OCI-LY7 (cell line): ENCODE measurements at regions not wholly inside any gene's neighbourhood (a gene's known extent, or its start where the extent isn't known, plus 50 kb on each side); places are given as distances from the start of the nearest gene placed in this dataset.

Source experiments
- BruUV-seq: library from RNA; stranded (reverse); fragments of 400-500 nt; replicated peaks from 2 replicates; lab custom pipeline; 2021; lab: Mats Ljungman, UMichigan
- CTCF ChIA-PET: fragments of 300-600 bp; sonication (Branson Sonifier 250); formaldehyde crosslinking; loops from one replicate; lab custom pipeline; 2022; ENCODE audit warnings: antibody characterized with exemption; ENCODE audit not compliant: unreplicated experiment; lab: Charles Lee
- POLR2A ChIA-PET: fragments of 300-600 bp; sonication (Branson Sonifier 250); formaldehyde crosslinking; loops from one replicate; lab custom pipeline; 2022; ENCODE audit warnings: antibody characterized with exemption; lab: Charles Lee
- DNase-seq: peaks from one replicate; pipeline ENCODE4 v3.0.0-alpha.2; 2015; ENCODE audit warnings: low spot score
- H2AFZ ChIP-seq: fragments of 200-600 bp; sonication (generic), shearing (Covaris generic); 2 replicates; pipeline ENCODE4 v1.6.1; 2014; ENCODE audit warnings: mild to moderate bottlenecking, antibody characterized with exemption, low read length, moderate library complexity
- H3K27ac ChIP-seq: fragments of 200-600 bp; sonication (generic); 2 replicates; pipeline ENCODE4 v1.5.1; 2014; ENCODE audit warnings: mixed run types, low read depth, mild to moderate bottlenecking, moderate library complexity, low read length, inconsistent platforms; ENCODE audit not compliant: poor library complexity, severe bottlenecking
- H3K36me3 ChIP-seq: fragments of 200-600 bp; sonication (generic); 2 replicates; pipeline ENCODE4 v1.6.1; 2014; ENCODE audit warnings: mild to moderate bottlenecking, antibody characterized with exemption, low read length, moderate library complexity, mixed read lengths; ENCODE audit not compliant: insufficient read depth
- H3K4me1 ChIP-seq: fragments of 200-600 bp; sonication (generic); 2 replicates; pipeline ENCODE4 v1.5.1; 2014; ENCODE audit warnings: mild to moderate bottlenecking, low read length; ENCODE audit not compliant: insufficient read depth, poor library complexity, severe bottlenecking
- H3K4me2 ChIP-seq: fragments of 200-600 bp; sonication (generic); 2 replicates; pipeline ENCODE4 v1.6.1; 2014; ENCODE audit warnings: mild to moderate bottlenecking, low read length
- H3K4me3 ChIP-seq: fragments of 200-600 bp; sonication (generic); 2 replicates; pipeline ENCODE4 v1.5.1; 2014; ENCODE audit warnings: mild to moderate bottlenecking, low read depth, low read length; ENCODE audit not compliant: poor library complexity, severe bottlenecking
- H3K79me2 ChIP-seq: fragments of 200-600 bp; sonication (generic); 2 replicates; pipeline ENCODE4 v1.6.1; 2016; ENCODE audit warnings: low read depth, mild to moderate bottlenecking, low read length, moderate library complexity, mixed read lengths; ENCODE audit not compliant: insufficient read depth
- H3K9me2 ChIP-seq: fragments of 200-600 bp; sonication (generic); 2 replicates; pipeline ENCODE4 v1.6.1; 2016; ENCODE audit warnings: mild to moderate bottlenecking, low read length, mixed read lengths; ENCODE audit not compliant: insufficient read depth
- H3K9me3 ChIP-seq: fragments of 200-600 bp; sonication (generic); 2 replicates; pipeline ENCODE4 v1.6.1; 2014; ENCODE audit warnings: mild to moderate bottlenecking, mixed run types, low read length, mixed read lengths
- H4K20me1 ChIP-seq: fragments of 200-600 bp; sonication (generic); 2 replicates; pipeline ENCODE4 v1.6.1; 2014; ENCODE audit warnings: mild to moderate bottlenecking, antibody characterized with exemption, low read length, moderate library complexity, mixed read lengths; ENCODE audit not compliant: insufficient read depth
- EZH2phosphoT487 ChIP-seq: fragments of 200-600 bp; sonication (generic); IDR thresholded peaks from 2 replicates; pipeline ENCODE4 v1.6.1; 2018; ENCODE audit warnings: low read depth, borderline replicate concordance, mild to moderate bottlenecking, mixed run types, antibody characterized with exemption, low read length, moderate library complexity, mixed read lengths
- intact Hi-C: fragments of 100-400 bp; cut with micrococcal nuclease; formaldehyde crosslinking; loops from one replicate; pipeline ENCODE4 v1.10.0; 2022; ENCODE audit not compliant: unreplicated experiment
- TF ChIP-seq, protein P1 (sequence below): fragments of 200-600 bp; sonication (generic); conservative IDR thresholded peaks from 2 replicates; pipeline ENCODE4 v1.5.1; 2014; ENCODE audit warnings: mild to moderate bottlenecking, antibody characterized with exemption, low read length, moderate library complexity, mixed read lengths

DNA sequence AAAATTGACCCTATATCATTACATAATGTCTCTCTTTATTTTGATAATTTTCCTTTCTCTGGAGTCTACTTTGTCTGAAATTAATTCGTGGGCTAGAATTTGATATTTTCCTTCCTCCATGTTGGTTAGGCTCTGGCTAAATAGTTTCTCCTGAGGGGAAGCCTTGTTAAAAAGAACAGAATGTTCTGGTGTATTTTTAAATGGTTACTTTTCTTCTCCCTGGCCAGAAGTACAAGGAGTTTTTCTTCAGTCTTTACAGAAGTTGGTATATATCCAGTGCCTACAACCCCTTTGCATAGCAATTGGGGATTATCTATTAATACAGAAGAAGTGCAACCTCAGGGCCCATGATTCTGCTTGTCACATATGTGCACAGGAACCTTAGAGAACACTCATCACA, 185.6 kb upstream of the RAB4A start:
- H3K36me3 ChIP-seq: no peaks in the 10 kb centered on the region
- peaks cover 13% of the 10 kb centered on the region; the same call in 1 of the 2 replicates for H3K9me3 ChIP-seq
- ChIA-PET POLR2A (no interaction called here), CTCF (no interaction called here)
- H3K9me2 ChIP-seq: no peaks in the 10 kb centered on the region
- H3K27ac ChIP-seq: no peak overlapping the region
- no peaks in the 10 kb centered on the region for H3K4me1 ChIP-seq
- no peak overlapping the region for H2AFZ ChIP-seq
- no peak overlapping the region for H3K4me3 ChIP-seq
- DNase-seq: no peak
- no TSS peak for BruUV-seq
- H3K79me2 ChIP-seq: no peaks in the 10 kb centered on the region
- TF ChIP-seq EZH2phosphoT487: no peak
- TF ChIP-seq, protein P1, sequence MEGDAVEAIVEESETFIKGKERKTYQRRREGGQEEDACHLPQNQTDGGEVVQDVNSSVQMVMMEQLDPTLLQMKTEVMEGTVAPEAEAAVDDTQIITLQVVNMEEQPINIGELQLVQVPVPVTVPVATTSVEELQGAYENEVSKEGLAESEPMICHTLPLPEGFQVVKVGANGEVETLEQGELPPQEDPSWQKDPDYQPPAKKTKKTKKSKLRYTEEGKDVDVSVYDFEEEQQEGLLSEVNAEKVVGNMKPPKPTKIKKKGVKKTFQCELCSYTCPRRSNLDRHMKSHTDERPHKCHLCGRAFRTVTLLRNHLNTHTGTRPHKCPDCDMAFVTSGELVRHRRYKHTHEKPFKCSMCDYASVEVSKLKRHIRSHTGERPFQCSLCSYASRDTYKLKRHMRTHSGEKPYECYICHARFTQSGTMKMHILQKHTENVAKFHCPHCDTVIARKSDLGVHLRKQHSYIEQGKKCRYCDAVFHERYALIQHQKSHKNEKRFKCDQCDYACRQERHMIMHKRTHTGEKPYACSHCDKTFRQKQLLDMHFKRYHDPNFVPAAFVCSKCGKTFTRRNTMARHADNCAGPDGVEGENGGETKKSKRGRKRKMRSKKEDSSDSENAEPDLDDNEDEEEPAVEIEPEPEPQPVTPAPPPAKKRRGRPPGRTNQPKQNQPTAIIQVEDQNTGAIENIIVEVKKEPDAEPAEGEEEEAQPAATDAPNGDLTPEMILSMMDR: no peak
- no peaks in the 10 kb centered on the region for H4K20me1 ChIP-seq
- intact Hi-C loops: no loop called here
- no peak overlapping the region for H3K4me2 ChIP-seq

DNA sequence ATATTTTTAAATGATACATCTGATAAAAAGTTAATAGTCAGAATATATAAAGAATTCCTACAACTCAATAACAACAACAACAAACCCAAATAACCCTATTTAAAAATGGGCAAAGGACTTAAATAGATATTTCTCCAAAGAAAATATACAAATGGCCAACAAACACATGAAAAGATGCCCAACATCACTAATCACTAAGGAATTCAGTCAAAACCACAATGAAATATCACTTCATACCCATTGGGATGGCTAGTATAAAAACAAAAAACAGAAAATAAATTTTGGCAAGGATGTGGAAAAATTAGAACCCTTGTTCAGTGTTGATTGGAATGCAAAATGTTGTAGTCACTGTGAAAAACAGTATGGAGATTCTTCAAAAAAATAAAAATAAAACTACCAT, 184.8 kb upstream of the RAB4A start:
- H3K36me3 ChIP-seq: no peaks in the 10 kb centered on the region
- no peak overlapping the region for H3K27ac ChIP-seq
- no peak overlapping the region for H3K4me3 ChIP-seq
- ChIA-PET POLR2A (no interaction called here), CTCF (no interaction called here)
- intact Hi-C loops: no loop called here
- peaks cover 13% of the 10 kb centered on the region; the same call in 1 of the 2 replicates for H3K9me3 ChIP-seq
- DNase-seq: no peak
- H3K4me1 ChIP-seq: no peaks in the 10 kb centered on the region
- H3K9me2 ChIP-seq: no peaks in the 10 kb centered on the region
- H4K20me1 ChIP-seq: no peaks in the 10 kb centered on the region
- H3K79me2 ChIP-seq: no peaks in the 10 kb centered on the region
- H2AFZ ChIP-seq: no peak overlapping the region
- H3K4me2 ChIP-seq: no peak overlapping the region
- no peak for TF ChIP-seq EZH2phosphoT487
- TF ChIP-seq, protein P1: no peak
- no TSS peak for BruUV-seq

DNA sequence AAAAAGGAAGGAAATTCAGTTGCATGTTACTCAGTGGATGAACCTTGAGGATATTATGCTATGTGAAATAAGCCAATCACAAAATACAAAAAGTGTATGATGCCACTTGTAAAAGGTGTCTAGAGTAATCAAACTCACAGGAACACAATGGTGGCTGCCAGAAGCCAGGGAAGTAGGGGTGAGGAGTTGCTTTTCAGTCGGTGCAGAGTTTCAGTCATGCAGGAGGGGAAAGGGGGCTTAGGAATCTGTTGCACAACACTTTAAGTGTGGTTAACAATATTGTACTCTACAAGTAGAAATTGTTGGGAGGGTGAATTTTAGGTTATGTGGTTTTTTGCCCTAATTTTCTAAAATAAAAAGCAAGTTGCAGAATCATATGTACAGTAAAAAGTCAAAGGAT, 184.2 kb upstream of the RAB4A start:
- POLR2A ChIA-PET: no interaction called here

More for the DNA sequence above, 184.2 kb upstream of the RAB4A start:
- Histone ChIP-seq H2AFZ (no peak overlapping the region), H3K9me3 (peaks cover 13% of the 10 kb centered on the region; the same call in 1 of the 2 replicates), H3K4me2 (no peak overlapping the region), H3K27ac (no peak overlapping the region), H3K9me2 (no peaks in the 10 kb centered on the region), H3K36me3 (no peaks in the 10 kb centered on the region), H4K20me1 (no peaks in the 10 kb centered on the region), H3K4me1 (peaks cover 2% of the 10 kb centered on the region), H3K4me3 (no peak overlapping the region), H3K79me2 (no peaks in the 10 kb centered on the region)
- DNase-seq: no peak
- BruUV-seq: no TSS peak
- CTCF ChIA-PET: no interaction called here
- no peak for TF ChIP-seq EZH2phosphoT487
- TF ChIP-seq, protein P1: no peak
- intact Hi-C loops: no loop called here
